Trophoblast cell (in vitro differentiated cells and primary cell): ENCODE measurements at regions not wholly inside any gene's neighbourhood (a gene's known extent, or its start where the extent isn't known, plus 50 kb on each side); places are given as distances from the start of the nearest gene placed in this dataset.

Experiments
- DNase-seq, 2 donors: peaks; one replicate each; pipeline ENCODE4 v3.0.0-alpha.2; 2016
- H2AFZ ChIP-seq: 2 replicates; pipeline ENCODE4 v1.6.1; 2013; ENCODE audit warnings: low read length, moderate library complexity, mild to moderate bottlenecking; ENCODE audit not compliant: insufficient read depth, poor library complexity
- H2AK5ac ChIP-seq: 2 replicates; pipeline ENCODE4 v1.6.1; 2013; ENCODE audit warnings: mild to moderate bottlenecking, low read length
- H2BK120ac ChIP-seq: 2 replicates; pipeline ENCODE4 v1.6.1; 2013; ENCODE audit warnings: low read length, mild to moderate bottlenecking, moderate library complexity; ENCODE audit not compliant: insufficient read depth, poor library complexity
- H2BK12ac ChIP-seq: 2 replicates; pipeline ENCODE4 v1.6.1; 2013; ENCODE audit warnings: mild to moderate bottlenecking, low read length, moderate library complexity
- H2BK5ac ChIP-seq: 2 replicates; pipeline ENCODE4 v1.6.1; 2013; ENCODE audit warnings: low read length, low read depth, moderate library complexity, mild to moderate bottlenecking; ENCODE audit not compliant: poor library complexity
- H3K14ac ChIP-seq: 2 replicates; pipeline ENCODE4 v1.6.1; 2013; ENCODE audit warnings: mild to moderate bottlenecking, low read length
- H3K18ac ChIP-seq: 2 replicates; pipeline ENCODE4 v1.6.1; 2013; ENCODE audit warnings: mild to moderate bottlenecking, low read length
- H3K23ac ChIP-seq: 2 replicates; pipeline ENCODE4 v1.6.1; 2013; ENCODE audit warnings: low read length
- H3K27ac ChIP-seq: 2 replicates; pipeline ENCODE4 v1.5.1; 2013; ENCODE audit warnings: low read depth, mild to moderate bottlenecking, inconsistent platforms, low read length, moderate library complexity
- H3K27me3 ChIP-seq: 2 replicates; pipeline ENCODE4 v1.6.1; 2013; ENCODE audit warnings: inconsistent platforms, mild to moderate bottlenecking, low read length, moderate library complexity; ENCODE audit not compliant: insufficient read depth
- H3K36me3 ChIP-seq, 2 experiments: 1 replicate in 1 of 2; 2 replicates in 1 of 2; pipeline ENCODE4 v1.6.1; 2013; ENCODE audit warnings: low read length in 2 of 2, mild to moderate bottlenecking in 2 of 2, moderate library complexity in 1 of 2; ENCODE audit not compliant: insufficient read depth in 2 of 2, control insufficient read depth in 1 of 2
- H3K4ac ChIP-seq: 2 replicates; pipeline ENCODE4 v1.6.1; 2013; ENCODE audit warnings: low read depth, mild to moderate bottlenecking, low read length, moderate library complexity
- H3K4me1 ChIP-seq, 2 experiments: 1 replicate in 1 of 2; 2 replicates in 1 of 2; pipeline ENCODE4 v1.6.1; 2013; ENCODE audit warnings: low read length in 2 of 2, mild to moderate bottlenecking in 2 of 2, moderate library complexity in 1 of 2; ENCODE audit not compliant: insufficient read depth in 2 of 2, control insufficient read depth in 1 of 2
- H3K4me2 ChIP-seq: 2 replicates; pipeline ENCODE4 v1.6.1; 2013; ENCODE audit warnings: inconsistent platforms, mild to moderate bottlenecking, low read length, moderate library complexity
- H3K4me3 ChIP-seq: 2 replicates; pipeline ENCODE4 v1.5.1; 2013; ENCODE audit warnings: mild to moderate bottlenecking, low read depth, low read length, inconsistent platforms
- H3K79me1 ChIP-seq: one replicate; pipeline ENCODE4 v1.6.1; 2013; ENCODE audit warnings: low read length
- H3K79me2 ChIP-seq: 2 replicates; pipeline ENCODE4 v1.6.1; 2013; ENCODE audit warnings: low read length, mild to moderate bottlenecking; ENCODE audit not compliant: control insufficient read depth, insufficient read depth, poor library complexity
- H3K9ac ChIP-seq: 2 replicates; pipeline ENCODE4 v1.6.1; 2013; ENCODE audit warnings: mild to moderate bottlenecking, low read length
- H3K9me3 ChIP-seq: 2 replicates; pipeline ENCODE4 v1.6.1; 2013; ENCODE audit warnings: low read depth, mild to moderate bottlenecking, control low read depth, inconsistent platforms, low read length; ENCODE audit not compliant: insufficient read depth
- H4K12ac ChIP-seq: 2 replicates; pipeline ENCODE4 v1.6.1; 2013; ENCODE audit warnings: low read depth, mild to moderate bottlenecking, low read length, moderate library complexity
- H4K8ac ChIP-seq: 2 replicates; pipeline ENCODE4 v1.6.1; 2013; ENCODE audit warnings: low read depth, mild to moderate bottlenecking, low read length, moderate library complexity
- H4K91ac ChIP-seq: one replicate; pipeline ENCODE4 v1.6.1; 2013; ENCODE audit warnings: low read depth, mild to moderate bottlenecking, low read length, moderate library complexity
- WGBS: extraction: QIAGEN DNeasy Blood & Tissue Kit; methylation state at CpG from one replicate; pipeline ENCODE4 v1.1.7; 2013; ENCODE audit warnings: missing lambda C conversion rate; ENCODE audit not compliant: insufficient read length, insufficient coverage; ENCODE audit errors: extremely low coverage; 5-methylcytosine and 5-hydroxymethylcytosine counted together

GRCh38 chr2:103294420-103294819, 532.6 kb downstream of the TMEM182 start:
- no peak overlapping the region for H2BK120ac ChIP-seq
- no CpG with 5 or more reads among the region's 7 CpGs for WGBS
- no peak overlapping the region for H2AFZ ChIP-seq
- no peak overlapping the region for H3K4me2 ChIP-seq
- H2BK5ac ChIP-seq = no peak overlapping the region
- no peaks in the 10 kb centered on the region for H3K79me1 ChIP-seq
- no peak overlapping the region for H4K8ac ChIP-seq
- no peaks in the 10 kb centered on the region for H3K36me3 ChIP-seq
- H3K79me2 ChIP-seq = no peaks in the 10 kb centered on the region
- no peak overlapping the region for H2BK12ac ChIP-seq
- no peak overlapping the region for H2AK5ac ChIP-seq
- H3K9me3 ChIP-seq = no peaks in the 10 kb centered on the region
- H3K4me3 ChIP-seq = no peak overlapping the region
- no peak overlapping the region for H4K91ac ChIP-seq
- H3K23ac ChIP-seq = no peak overlapping the region
- no peaks in the 10 kb centered on the region for H3K27me3 ChIP-seq
- H3K18ac ChIP-seq = no peak overlapping the region
- H4K12ac ChIP-seq = no peak overlapping the region
- no peaks in the 10 kb centered on the region for H3K4me1 ChIP-seq
- H3K14ac ChIP-seq = no peak overlapping the region
- no peak overlapping the region for H3K9ac ChIP-seq
- no peak for DNase-seq
- no peak overlapping the region for H3K4ac ChIP-seq
- H3K27ac ChIP-seq = no peak overlapping the region

GRCh38 chr2:103295591-103295990, 533.8 kb downstream of the TMEM182 start:
- no peak for DNase-seq
- Histone ChIP-seq H3K36me3 (no peaks in the 10 kb centered on the region), H3K4ac (no peak overlapping the region), H3K27me3 (no peaks in the 10 kb centered on the region), H2AFZ (no peak overlapping the region), H2BK5ac (no peak overlapping the region), H3K14ac (no peak overlapping the region), H3K9me3 (no peaks in the 10 kb centered on the region), H3K79me1 (no peaks in the 10 kb centered on the region), H4K91ac (no peak overlapping the region), H3K4me3 (no peak overlapping the region), H2BK120ac (no peak overlapping the region), H3K79me2 (no peaks in the 10 kb centered on the region), H4K8ac (no peak overlapping the region), H3K27ac (no peak overlapping the region), H3K4me2 (no peak overlapping the region), H2AK5ac (no peak overlapping the region), H3K4me1 (no peaks in the 10 kb centered on the region), H3K9ac (no peak overlapping the region), H2BK12ac (no peak overlapping the region), H4K12ac (no peak overlapping the region), H3K18ac (no peak overlapping the region), H3K23ac (no peak overlapping the region)
- no CpG with 5 or more reads among the region's 2 CpGs for WGBS

- no peak overlapping the region for H4K91ac ChIP-seq
- H3K4me2 ChIP-seq = no peak overlapping the region
- no peak for DNase-seq
- no peak overlapping the region for H4K8ac ChIP-seq
- no peaks in the 10 kb centered on the region for H3K79me2 ChIP-seq
- no peak overlapping the region for H3K14ac ChIP-seq
- H2AK5ac ChIP-seq = no peak overlapping the region
- H4K12ac ChIP-seq = no peak overlapping the region
- H3K4me3 ChIP-seq = no peak overlapping the region
- no peak overlapping the region for H2AFZ ChIP-seq
- no peaks in the 10 kb centered on the region for H3K9me3 ChIP-seq
- no peak overlapping the region for H3K23ac ChIP-seq
- H3K27ac ChIP-seq = no peak overlapping the region
- no peak overlapping the region for H3K4ac ChIP-seq
- no CpG with 5 or more reads among the region's 2 CpGs for WGBS
- H3K9ac ChIP-seq = no peak overlapping the region
- H3K79me1 ChIP-seq = no peaks in the 10 kb centered on the region
- H2BK12ac ChIP-seq = no peak overlapping the region
- H3K18ac ChIP-seq = no peak overlapping the region
- H3K4me1 ChIP-seq = no peaks in the 10 kb centered on the region
- no peak overlapping the region for H2BK120ac ChIP-seq
- H3K36me3 ChIP-seq = no peaks in the 10 kb centered on the region
- H3K27me3 ChIP-seq = no peaks in the 10 kb centered on the region
- H2BK5ac ChIP-seq = no peak overlapping the region
These were observed 562.8 kb downstream of the TMEM182 start for GRCh38 chr2:103324671-103325070.

- H4K91ac ChIP-seq = no peak overlapping the region
- H2AFZ ChIP-seq = no peak overlapping the region
- H3K4me1 ChIP-seq = no peaks in the 10 kb centered on the region
- no peak overlapping the region for H2BK5ac ChIP-seq
- no peaks in the 10 kb centered on the region for H3K36me3 ChIP-seq
- no peaks in the 10 kb centered on the region for H3K79me1 ChIP-seq
- no peaks in the 10 kb centered on the region for H3K79me2 ChIP-seq
- no peak overlapping the region for H4K8ac ChIP-seq
- H3K18ac ChIP-seq = no peak overlapping the region
- no peak overlapping the region for H3K14ac ChIP-seq
- H3K4me2 ChIP-seq = no peak overlapping the region
- no peak overlapping the region for H3K9ac ChIP-seq
- H3K27me3 ChIP-seq = no peaks in the 10 kb centered on the region
- H3K9me3 ChIP-seq = no peaks in the 10 kb centered on the region
- no CpG with 5 or more reads among the region's 2 CpGs for WGBS
- H2AK5ac ChIP-seq = no peak overlapping the region
- DNase-seq = no peak
- no peak overlapping the region for H4K12ac ChIP-seq
- no peak overlapping the region for H2BK120ac ChIP-seq
- H3K4ac ChIP-seq = no peak overlapping the region
- no peak overlapping the region for H3K4me3 ChIP-seq
- no peak overlapping the region for H3K27ac ChIP-seq
- no peak overlapping the region for H2BK12ac ChIP-seq
- H3K23ac ChIP-seq = no peak overlapping the region
These were observed 565.6 kb downstream of the TMEM182 start for GRCh38 chr2:103327386-103327785.
